ENCODE measurements at regions not wholly inside any gene's neighbourhood (a gene's known extent, or its start where the extent isn't known, plus 50 kb on each side); places are given as distances from the start of the nearest gene placed in this dataset.

DNA sequence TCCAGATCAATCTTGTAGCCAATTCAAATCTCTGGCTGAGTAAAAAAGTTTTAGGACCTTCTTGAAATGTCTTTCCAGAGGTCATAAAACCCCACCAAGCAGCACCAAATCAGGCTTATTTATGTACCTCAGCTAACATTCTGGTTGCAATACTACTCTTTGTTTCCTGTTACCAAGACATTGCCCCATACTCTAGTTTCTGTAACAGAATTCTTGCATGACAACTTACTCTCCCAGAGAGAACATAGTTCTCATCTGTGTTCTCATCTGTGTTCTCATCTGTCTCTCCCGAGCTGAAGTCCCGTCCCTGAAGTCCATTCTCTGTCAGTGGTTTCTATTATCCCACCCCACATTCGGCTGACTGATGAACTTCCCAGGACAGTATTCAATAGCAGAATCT, 1285.1 kb downstream of the XPNPEP1 start:
- whole genome bisulfite sequencing, 2 experiments (ENCODE audit: insufficient coverage in 2 of 2) = 76 to 85% methylated on average over 3 of the region's 3 CpGs
- H3K4me1 ChIP-seq (ENCODE audit: control insufficient read depth, insufficient read depth, low read length, poor library complexity, severe bottlenecking) = peaks cover 3% of the 10 kb centered on the region

DNA sequence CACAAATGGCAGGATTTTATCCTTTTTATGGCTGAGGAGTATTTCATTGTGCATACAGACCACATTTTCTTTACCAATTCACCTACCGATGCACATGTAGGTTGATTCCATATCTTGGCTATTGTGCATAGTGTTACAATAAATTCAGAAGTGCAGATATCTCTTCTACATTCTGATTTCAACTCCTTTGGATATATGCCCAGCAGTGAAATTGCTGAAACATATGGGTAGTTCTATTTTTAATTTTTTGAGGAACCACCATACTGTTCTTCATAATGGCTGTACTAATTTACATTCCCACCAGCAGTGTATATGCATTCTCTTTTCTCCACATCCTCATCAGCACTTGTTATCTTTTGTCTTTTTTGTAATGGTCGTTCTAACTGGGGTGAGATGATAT, 1290.3 kb downstream of the XPNPEP1 start:
- no peak overlapping the region for H3K4me3 ChIP-seq (ENCODE audit: extremely low read depth, insufficient read depth, low read length, poor library complexity, severe bottlenecking)
- H3K36me3 ChIP-seq (ENCODE audit: control insufficient read depth, insufficient read depth, low read length) = no peaks in the 10 kb centered on the region
- H3K27ac ChIP-seq (ENCODE audit: low read depth, low read length, severe bottlenecking) = no peak overlapping the region
- no CpG with 5 or more reads among the region's 2 CpGs for WGBS, 2 experiments (ENCODE audit: insufficient coverage in 2 of 2)
- no peaks in the 10 kb centered on the region for H3K9me3 ChIP-seq (ENCODE audit: control insufficient read depth, low read length)
- H3K4me1 ChIP-seq (ENCODE audit: control insufficient read depth, insufficient read depth, low read length, poor library complexity, severe bottlenecking) = peaks cover 3% of the 10 kb centered on the region

More for the DNA sequence above, 1285.1 kb downstream of the XPNPEP1 start:
- Histone ChIP-seq H3K4me3 (ENCODE audit: extremely low read depth, insufficient read depth, low read length, poor library complexity, severe bottlenecking) (no peak overlapping the region), H3K36me3 (ENCODE audit: control insufficient read depth, insufficient read depth, low read length) (no peaks in the 10 kb centered on the region), H3K27ac (ENCODE audit: low read depth, low read length, severe bottlenecking) (no peak overlapping the region), H3K9me3 (ENCODE audit: control insufficient read depth, low read length) (peaks cover 3% of the 10 kb centered on the region)

DNA sequence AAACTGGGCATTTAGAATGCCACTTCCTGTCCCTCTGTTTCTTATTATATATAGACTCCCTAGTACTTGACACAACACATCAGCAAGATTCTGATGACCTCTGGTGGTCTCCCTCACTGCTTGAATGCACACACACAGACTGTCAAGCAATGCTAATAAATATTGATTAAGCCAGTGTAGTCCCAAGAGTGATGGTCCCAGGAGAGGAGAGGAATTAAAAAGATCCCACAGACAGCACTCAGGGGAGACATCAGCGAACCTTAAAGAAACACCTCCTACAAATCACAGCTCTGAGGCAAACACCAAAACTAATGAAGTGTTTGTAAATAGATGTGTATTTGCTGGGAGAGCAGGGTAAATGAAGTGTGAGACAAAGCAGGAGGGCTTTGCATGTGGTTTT, 1291.2 kb downstream of the XPNPEP1 start:
- Histone ChIP-seq H3K4me3 (ENCODE audit: extremely low read depth, insufficient read depth, low read length, poor library complexity, severe bottlenecking) (no peak overlapping the region), H3K27ac (ENCODE audit: low read depth, low read length, severe bottlenecking) (no peak overlapping the region), H3K4me1 (ENCODE audit: control insufficient read depth, insufficient read depth, low read length, poor library complexity, severe bottlenecking) (peaks cover 3% of the 10 kb centered on the region), H3K9me3 (ENCODE audit: control insufficient read depth, low read length) (no peaks in the 10 kb centered on the region), H3K36me3 (ENCODE audit: control insufficient read depth, insufficient read depth, low read length) (no peaks in the 10 kb centered on the region)
- no CpG with 5 or more reads among the region's 1 CpG for WGBS, 2 experiments (ENCODE audit: insufficient coverage in 2 of 2)

DNA sequence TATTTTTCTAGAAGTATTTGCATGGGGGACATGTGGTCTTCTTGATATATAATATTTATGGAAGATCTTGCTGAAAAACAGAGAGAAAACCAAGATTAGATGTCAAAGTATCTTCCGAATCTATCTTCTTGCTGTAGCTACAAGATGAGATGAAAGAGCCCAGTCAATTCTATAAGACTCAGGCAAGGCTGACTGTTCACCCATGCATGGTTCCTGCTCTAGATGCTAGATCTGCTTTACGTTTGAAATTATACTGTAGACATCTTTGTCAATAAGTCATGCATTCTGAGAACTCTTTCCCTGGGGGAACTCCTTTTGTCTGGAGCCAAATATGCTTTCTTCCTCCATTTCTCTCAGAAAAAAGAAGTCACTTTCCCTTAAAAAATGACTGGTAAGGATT, 1292.0 kb downstream of the XPNPEP1 start:
- 83 to 93% methylated on average over 1 to 2 of the region's 2 CpGs for WGBS, 2 experiments (ENCODE audit: insufficient coverage in 2 of 2)
- H3K36me3 ChIP-seq (ENCODE audit: control insufficient read depth, insufficient read depth, low read length) = no peaks in the 10 kb centered on the region
- no peaks in the 10 kb centered on the region for H3K9me3 ChIP-seq (ENCODE audit: control insufficient read depth, low read length)
- no peak overlapping the region for H3K4me3 ChIP-seq (ENCODE audit: extremely low read depth, insufficient read depth, low read length, poor library complexity, severe bottlenecking)
- H3K27ac ChIP-seq (ENCODE audit: low read depth, low read length, severe bottlenecking) = no peak overlapping the region
- H3K4me1 ChIP-seq (ENCODE audit: control insufficient read depth, insufficient read depth, low read length, poor library complexity, severe bottlenecking) = peaks cover 3% of the 10 kb centered on the region

DNA sequence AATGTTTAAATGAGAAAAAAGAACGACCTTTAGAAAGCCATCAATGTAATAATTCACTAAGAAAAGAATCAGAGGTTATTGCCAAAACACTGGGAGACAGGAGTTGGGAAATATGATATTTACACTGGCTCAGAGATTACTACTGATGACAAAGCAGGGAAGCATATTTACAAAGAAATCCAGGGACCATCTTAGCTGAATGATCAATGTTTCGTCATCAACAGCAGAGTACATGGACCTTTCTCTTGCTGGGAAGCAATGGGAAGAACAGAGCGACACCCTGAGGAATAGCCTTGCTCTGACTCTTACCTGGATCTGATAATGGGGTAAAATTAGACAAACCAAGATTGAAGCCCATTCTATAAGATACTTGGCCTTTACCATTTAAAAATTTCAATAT, 1293.5 kb downstream of the XPNPEP1 start:
- no peaks in the 10 kb centered on the region for H3K9me3 ChIP-seq (ENCODE audit: control insufficient read depth, low read length)
- H3K4me3 ChIP-seq (ENCODE audit: extremely low read depth, insufficient read depth, low read length, poor library complexity, severe bottlenecking) = no peak overlapping the region
- no peaks in the 10 kb centered on the region for H3K36me3 ChIP-seq (ENCODE audit: control insufficient read depth, insufficient read depth, low read length)
- H3K4me1 ChIP-seq (ENCODE audit: control insufficient read depth, insufficient read depth, low read length, poor library complexity, severe bottlenecking) = peaks cover 3% of the 10 kb centered on the region
- 87 to 92% methylated on average over 2 of the region's 3 CpGs for WGBS, 2 experiments (ENCODE audit: insufficient coverage in 2 of 2)
- H3K27ac ChIP-seq (ENCODE audit: low read depth, low read length, severe bottlenecking) = no peak overlapping the region

DNA sequence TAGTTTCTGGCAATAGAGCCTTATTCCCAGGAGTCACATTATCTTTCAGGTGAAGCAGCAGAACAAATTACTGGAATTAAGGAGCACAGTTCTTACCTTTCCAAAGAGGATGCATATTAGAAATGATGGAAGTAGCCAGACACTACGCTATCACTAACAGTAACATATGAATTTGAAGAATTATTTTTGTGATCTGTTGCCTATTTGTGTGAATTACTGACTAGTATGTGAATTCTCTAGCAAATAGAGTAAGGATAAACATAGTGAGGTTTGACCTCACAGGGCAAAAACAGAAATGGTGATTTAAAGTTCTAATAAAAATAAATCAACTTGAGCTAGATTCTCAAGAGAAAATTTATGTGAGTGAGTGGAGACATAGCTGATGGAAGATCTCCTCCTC, 1299.3 kb downstream of the XPNPEP1 start:
- H3K27ac ChIP-seq (ENCODE audit: low read depth, low read length, severe bottlenecking) = no peak overlapping the region
- H3K4me3 ChIP-seq (ENCODE audit: extremely low read depth, insufficient read depth, low read length, poor library complexity, severe bottlenecking) = no peak overlapping the region
- WGBS, 2 experiments (ENCODE audit: insufficient coverage in 2 of 2) = no CpG with 5 or more reads among the region's 1 CpG
- no peaks in the 10 kb centered on the region for H3K4me1 ChIP-seq (ENCODE audit: control insufficient read depth, insufficient read depth, low read length, poor library complexity, severe bottlenecking)
- no peaks in the 10 kb centered on the region for H3K36me3 ChIP-seq (ENCODE audit: control insufficient read depth, insufficient read depth, low read length)
- H3K9me3 ChIP-seq (ENCODE audit: control insufficient read depth, low read length) = no peaks in the 10 kb centered on the region

DNA sequence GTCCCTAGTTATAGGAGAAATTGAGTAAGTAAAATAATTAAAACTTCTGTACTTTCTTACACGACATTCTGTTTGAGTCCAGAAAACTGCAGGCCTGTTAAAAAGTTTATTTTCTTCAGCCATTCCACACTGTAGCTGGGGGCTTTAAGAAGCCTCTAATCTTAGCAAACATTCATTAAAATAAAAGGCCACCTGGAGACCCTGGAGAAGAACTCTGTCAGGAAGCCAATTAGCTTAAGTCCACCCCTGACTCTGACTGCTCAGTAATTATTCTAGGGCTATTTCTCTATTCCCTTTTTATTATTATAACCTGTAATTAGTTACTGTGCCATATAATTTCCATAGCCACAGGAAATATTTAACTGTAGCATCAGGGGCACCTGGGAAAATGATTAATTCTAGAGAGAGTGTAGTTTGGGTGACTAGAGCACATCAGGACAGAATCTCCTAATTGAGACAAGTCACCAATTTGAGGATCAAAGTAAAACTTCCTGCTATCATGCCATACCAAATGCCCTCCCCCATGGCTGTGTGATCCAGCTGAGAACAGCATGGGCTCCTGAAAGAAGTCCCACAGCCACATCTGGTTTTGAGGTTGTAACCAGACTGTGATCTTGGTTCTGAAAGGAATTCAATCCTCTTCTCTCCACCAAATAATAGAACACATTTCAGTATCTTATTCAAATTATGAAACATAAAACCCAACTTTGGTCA, 1302.3 kb downstream of the XPNPEP1 start:
- Histone ChIP-seq H3K36me3 (ENCODE audit: control insufficient read depth, insufficient read depth, low read length) (no peaks in the 10 kb centered on the region), H3K4me3 (ENCODE audit: extremely low read depth, insufficient read depth, low read length, poor library complexity, severe bottlenecking) (no peak overlapping the region), H3K4me1 (ENCODE audit: control insufficient read depth, insufficient read depth, low read length, poor library complexity, severe bottlenecking) (no peaks in the 10 kb centered on the region), H3K27ac (ENCODE audit: low read depth, low read length, severe bottlenecking) (no peak overlapping the region), H3K9me3 (ENCODE audit: control insufficient read depth, low read length) (no peaks in the 10 kb centered on the region)
- no CpG with 5 or more reads among the region's 1 CpG for WGBS, 2 experiments (ENCODE audit: insufficient coverage in 2 of 2)

DNA sequence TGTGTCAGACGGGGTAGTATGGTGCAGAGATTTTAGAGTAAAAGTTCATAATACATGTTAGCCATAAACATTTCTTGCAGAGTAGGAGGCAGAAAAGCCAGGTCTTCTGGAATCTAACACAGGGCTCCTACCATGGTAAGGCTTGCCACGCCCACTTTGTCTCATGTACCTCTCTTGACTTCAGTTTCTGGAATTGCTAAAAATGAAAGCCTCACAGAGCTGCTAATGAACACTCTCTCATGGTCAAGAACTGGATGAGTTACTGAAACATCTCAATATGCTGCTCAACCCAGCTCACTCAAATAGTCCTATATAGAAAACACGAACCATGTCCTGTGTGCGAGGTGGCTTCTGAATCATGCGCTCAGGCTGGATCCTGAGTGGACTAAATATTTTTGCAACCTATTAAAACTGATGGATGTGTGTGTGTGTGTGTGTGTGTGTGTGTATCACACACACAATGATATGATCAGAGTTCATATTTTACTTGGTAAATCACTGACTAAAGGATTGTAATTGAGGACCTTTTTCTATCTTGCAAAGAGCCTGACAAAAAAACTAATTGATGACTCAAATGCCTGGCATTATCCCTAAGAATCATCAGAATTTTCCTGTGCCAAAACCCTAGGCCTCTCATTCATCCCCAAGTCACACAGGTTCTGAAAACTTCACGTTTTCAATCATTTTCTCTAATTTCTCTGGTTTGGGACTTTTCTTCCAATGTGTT, 1306.6 kb downstream of the XPNPEP1 start:
- Histone ChIP-seq H3K27ac (ENCODE audit: low read depth, low read length, severe bottlenecking) (no peak overlapping the region), H3K4me1 (ENCODE audit: control insufficient read depth, insufficient read depth, low read length, poor library complexity, severe bottlenecking) (no peaks in the 10 kb centered on the region), H3K36me3 (ENCODE audit: control insufficient read depth, insufficient read depth, low read length) (no peaks in the 10 kb centered on the region), H3K4me3 (ENCODE audit: extremely low read depth, insufficient read depth, low read length, poor library complexity, severe bottlenecking) (no peak overlapping the region), H3K9me3 (ENCODE audit: control insufficient read depth, low read length) (peaks cover 4% of the 10 kb centered on the region)
- whole genome bisulfite sequencing, 2 experiments (ENCODE audit: insufficient coverage in 2 of 2) = 80% methylated on average over 2 of the region's 6 CpGs; no CpG with 5 or more reads in 1 of the 2 experiments

DNA sequence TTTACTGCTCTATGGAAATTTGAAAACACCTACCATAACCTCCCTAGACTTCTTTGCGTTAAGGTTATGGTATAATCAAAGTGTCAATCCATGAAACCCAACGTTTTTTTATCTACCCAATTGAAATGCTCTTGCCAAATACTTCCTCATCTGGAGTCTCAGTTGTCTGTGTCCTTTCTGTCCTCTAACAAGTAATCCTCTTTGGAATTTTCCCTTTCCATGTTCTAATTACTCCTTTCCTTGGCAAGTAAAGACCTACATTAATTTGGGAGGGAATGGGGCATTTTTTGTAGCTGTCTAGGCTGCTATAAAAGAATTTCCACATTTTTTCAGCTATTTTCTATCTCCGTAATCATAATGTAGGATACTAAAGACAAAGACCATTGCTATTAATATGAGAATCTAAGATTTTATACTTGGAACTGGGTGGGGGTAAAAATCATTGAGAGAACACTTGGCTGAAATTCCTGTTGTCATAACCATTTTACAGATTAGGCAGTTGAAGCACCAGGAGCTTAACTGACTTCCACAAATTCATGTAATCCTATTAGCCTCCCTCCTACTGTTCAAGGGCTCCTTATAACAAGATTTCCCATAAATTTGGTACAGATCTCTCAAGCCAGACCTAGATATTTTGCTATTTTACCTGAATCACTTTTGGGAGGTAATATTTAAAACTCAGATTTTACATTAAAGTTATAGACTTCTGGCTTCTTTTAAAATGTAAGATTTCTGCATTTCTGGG, 1307.6 kb downstream of the XPNPEP1 start:
- Histone ChIP-seq H3K4me3 (ENCODE audit: extremely low read depth, insufficient read depth, low read length, poor library complexity, severe bottlenecking) (no peak overlapping the region), H3K36me3 (ENCODE audit: control insufficient read depth, insufficient read depth, low read length) (no peaks in the 10 kb centered on the region), H3K27ac (ENCODE audit: low read depth, low read length, severe bottlenecking) (no peak overlapping the region), H3K9me3 (ENCODE audit: control insufficient read depth, low read length) (peaks cover 4% of the 10 kb centered on the region), H3K4me1 (ENCODE audit: control insufficient read depth, insufficient read depth, low read length, poor library complexity, severe bottlenecking) (no peaks in the 10 kb centered on the region)
- 33 to 88% methylated on average over 1 of the region's 3 CpGs for WGBS, 2 experiments (ENCODE audit: insufficient coverage in 2 of 2)

DNA sequence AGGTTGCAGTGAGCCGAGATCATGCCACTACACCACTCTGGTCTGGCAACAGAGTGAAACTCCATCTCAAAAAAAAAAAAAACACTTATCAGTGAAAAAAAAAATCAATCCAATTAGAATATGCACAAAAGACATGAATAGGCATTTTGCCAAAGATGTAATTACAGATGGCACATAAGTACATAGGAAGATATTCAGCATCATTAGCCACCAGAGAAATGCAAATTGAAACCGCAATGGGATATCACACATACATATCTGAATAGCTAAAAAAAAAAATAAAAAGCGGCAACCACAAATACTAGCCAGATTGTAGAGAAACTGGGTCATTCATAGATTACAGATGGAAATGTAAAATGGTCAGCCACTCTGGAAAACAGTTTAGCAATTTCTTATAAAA, 1310.8 kb downstream of the XPNPEP1 start:
- Histone ChIP-seq H3K27ac (ENCODE audit: low read depth, low read length, severe bottlenecking) (no peak overlapping the region), H3K4me3 (ENCODE audit: extremely low read depth, insufficient read depth, low read length, poor library complexity, severe bottlenecking) (no peak overlapping the region), H3K36me3 (ENCODE audit: control insufficient read depth, insufficient read depth, low read length) (no peaks in the 10 kb centered on the region), H3K9me3 (ENCODE audit: control insufficient read depth, low read length) (peaks cover 9% of the 10 kb centered on the region), H3K4me1 (ENCODE audit: control insufficient read depth, insufficient read depth, low read length, poor library complexity, severe bottlenecking) (no peaks in the 10 kb centered on the region)
- WGBS, 2 experiments (ENCODE audit: insufficient coverage in 2 of 2) = no CpG with 5 or more reads among the region's 3 CpGs

Measured in mesodermal cell (in vitro differentiated cells).